Transverse colon (tissue), 4 donors: ENCODE measurements at regions not wholly inside any gene's neighbourhood (a gene's known extent, or its start where the extent isn't known, plus 50 kb on each side); places are given as distances from the start of the nearest gene placed in this dataset.

ENCODE experiments used
- DNase-seq: peaks from one replicate; pipeline ENCODE4 v3.0.0-alpha.2; 2019
- H3K27ac ChIP-seq, 4 donors: fragments of 200-600 bp; sonication (generic); 2 replicates each; pipeline ENCODE4 v1.5.1; 2016 to 2018; ENCODE audit warnings: inconsistent platforms in 4 of 4
- H3K27me3 ChIP-seq: fragments of 200-600 bp; sonication (generic); 2 replicates; pipeline ENCODE4 v1.5.1; 2017; ENCODE audit warnings: inconsistent platforms
- H3K36me3 ChIP-seq, 4 donors: fragments of 200-600 bp; sonication (generic); 2 replicates each; pipeline ENCODE4 v1.5.1; 2017 to 2019; ENCODE audit warnings: inconsistent platforms in 4 of 4
- H3K4me1 ChIP-seq, 4 donors: fragments of 200-600 bp; sonication (generic); 2 replicates each; pipeline ENCODE4 v1.5.1; 2017 to 2020; ENCODE audit warnings: inconsistent platforms in 4 of 4
- H3K4me3 ChIP-seq, 4 donors: fragments of 200-600 bp; sonication (generic); 1 replicate in 1 of 4; 2 replicates in 3 of 4; pipeline versions ENCODE4 v1.5.1 to v1.6.1; 2017 to 2019; ENCODE audit warnings: inconsistent platforms in 4 of 4
- H3K9me3 ChIP-seq, 2 donors: fragments of 200-600 bp; sonication (generic); 2 replicates each; pipeline ENCODE4 v1.5.1; 2017 to 2019; ENCODE audit warnings: inconsistent platforms in 2 of 2
- EP300 ChIP-seq: sonication (generic); formaldehyde crosslinking; IDR thresholded peaks from one replicate; pipeline ENCODE4 v1.6.1; 2017; ENCODE audit warnings: antibody characterized with exemption, low read depth
- POLR2A ChIP-seq: fragments of 450-650 bp; IDR thresholded peaks from one replicate; pipeline ENCODE4 v1.6.1; 2016; ENCODE audit warnings: antibody characterized with exemption, mild to moderate bottlenecking, moderate library complexity
- POLR2AphosphoS5 ChIP-seq, 3 donors: sonication (generic); formaldehyde crosslinking; IDR thresholded peaks; one replicate each; pipeline ENCODE4 v1.6.1; 2016; ENCODE audit warnings: antibody characterized with exemption in 3 of 3
- WGBS, 2 donors: methylation state at CpG; one replicate each; pipeline ENCODE4 v1.1.5; 2018; ENCODE audit warnings: low coverage in 1 of 2; 5-methylcytosine and 5-hydroxymethylcytosine counted together
- in situ Hi-C, 4 donors: fragments of 200-750 bp; cut with MboI; loops; one replicate each; pipeline versions ENCODE4 v1.15.0 to v1.15.1; 2017; ENCODE audit warnings: low sequenced_read_pairs in 3 of 4, low pct_ligation_motif_present in 1 of 4, low pct_unique_long_range_greater_than_20kb in 1 of 4
- intact Hi-C: fragments of 100-400 bp; cut with DNase I; formaldehyde crosslinking; loops from one replicate; pipeline ENCODE4 v1.15.1; 2023; ENCODE audit warnings: low total_unique reads
- TF ChIP-seq, protein P1 (sequence below), 5 experiments: fragments of 200-600 bp in 3 of 5; fragments of 450-650 bp in 2 of 5; sonication (generic) in 3 of 5; IDR thresholded peaks; 1 replicate in 2 of 5; 2 replicates in 3 of 5; pipeline ENCODE4 v1.5.1; 2016 to 2017; ENCODE audit warnings: antibody characterized with exemption in 5 of 5, inconsistent platforms in 3 of 5, mild to moderate bottlenecking in 2 of 5, moderate library complexity in 1 of 5

DNA sequence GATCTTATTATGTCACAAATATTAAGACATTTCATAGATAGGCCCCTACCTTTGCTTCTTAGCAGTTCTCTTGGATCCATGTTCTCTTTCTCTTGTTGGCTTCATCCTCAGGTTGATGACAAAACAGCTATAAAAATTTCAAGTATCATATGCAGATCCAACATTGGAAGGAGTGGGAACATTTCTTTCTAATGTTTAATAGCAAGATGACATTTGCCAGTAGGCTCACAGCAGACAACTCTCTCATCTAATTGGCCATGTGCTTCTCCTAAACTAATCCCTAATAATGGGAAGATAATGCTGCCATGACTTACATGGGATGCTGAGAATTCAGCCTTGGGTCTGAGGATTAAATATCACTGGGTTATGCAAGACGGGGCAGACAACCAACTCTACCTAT, 485.5 kb upstream of the SEMA6A start:
- DNase-seq = no peak
- no peaks in the 10 kb centered on the region for H3K27me3 ChIP-seq
- in situ Hi-C loops = loop anchor here in 1 of 4 donors (25.0 kb wide), 1 partner anchor 473 kb away; no protein-coding TSS in a partner anchor
- no peaks in the 10 kb centered on the region for H3K9me3 ChIP-seq
- no peak overlapping the region for H3K4me3 ChIP-seq
- no peaks in the 10 kb centered on the region for H3K36me3 ChIP-seq
- peaks cover 0 to 3% (median 0%) of the 10 kb centered on the region in 4 donors for H3K4me1 ChIP-seq
- intact Hi-C loops = no loop called here
- H3K27ac ChIP-seq = no peak overlapping the region
- TF ChIP-seq POLR2A (no peak), EP300 (no peak), POLR2AphosphoS5 (IDR thresholded peaks at IDR 0.05) (no peak)
- 64 to 67% methylated on average over 1 of the region's 1 CpG for WGBS, 2 donors

DNA sequence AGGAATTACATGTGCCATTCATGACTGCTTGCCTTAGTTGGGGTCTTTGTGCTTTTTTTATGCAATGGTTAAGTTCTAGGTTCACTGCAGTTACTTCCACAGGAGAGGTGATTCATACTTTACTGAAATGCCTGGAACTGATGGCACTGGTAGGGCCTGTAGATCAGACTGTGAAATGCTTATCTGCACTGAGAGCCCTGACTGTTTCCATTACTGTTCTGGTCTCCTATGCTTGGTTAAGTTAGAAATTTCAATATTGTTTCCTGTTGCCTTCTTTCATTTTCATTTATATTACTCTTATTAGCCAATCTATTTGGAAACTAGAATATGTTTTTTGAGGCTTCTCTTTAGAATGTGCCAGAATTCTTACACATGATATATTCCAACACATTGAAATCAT, 484.1 kb upstream of the SEMA6A start:
- Histone ChIP-seq H3K4me3 (no peak overlapping the region), H3K4me1 (peaks cover 0 to 3% (median 0%) of the 10 kb centered on the region in 4 donors), H3K27me3 (no peaks in the 10 kb centered on the region), H3K27ac (no peak overlapping the region), H3K36me3 (no peaks in the 10 kb centered on the region), H3K9me3 (no peaks in the 10 kb centered on the region)
- DNase-seq = no peak
- TF ChIP-seq POLR2AphosphoS5 (IDR thresholded peaks at IDR 0.05) = no peak
- TF ChIP-seq EP300 = no peak
- TF ChIP-seq, protein P1, sequence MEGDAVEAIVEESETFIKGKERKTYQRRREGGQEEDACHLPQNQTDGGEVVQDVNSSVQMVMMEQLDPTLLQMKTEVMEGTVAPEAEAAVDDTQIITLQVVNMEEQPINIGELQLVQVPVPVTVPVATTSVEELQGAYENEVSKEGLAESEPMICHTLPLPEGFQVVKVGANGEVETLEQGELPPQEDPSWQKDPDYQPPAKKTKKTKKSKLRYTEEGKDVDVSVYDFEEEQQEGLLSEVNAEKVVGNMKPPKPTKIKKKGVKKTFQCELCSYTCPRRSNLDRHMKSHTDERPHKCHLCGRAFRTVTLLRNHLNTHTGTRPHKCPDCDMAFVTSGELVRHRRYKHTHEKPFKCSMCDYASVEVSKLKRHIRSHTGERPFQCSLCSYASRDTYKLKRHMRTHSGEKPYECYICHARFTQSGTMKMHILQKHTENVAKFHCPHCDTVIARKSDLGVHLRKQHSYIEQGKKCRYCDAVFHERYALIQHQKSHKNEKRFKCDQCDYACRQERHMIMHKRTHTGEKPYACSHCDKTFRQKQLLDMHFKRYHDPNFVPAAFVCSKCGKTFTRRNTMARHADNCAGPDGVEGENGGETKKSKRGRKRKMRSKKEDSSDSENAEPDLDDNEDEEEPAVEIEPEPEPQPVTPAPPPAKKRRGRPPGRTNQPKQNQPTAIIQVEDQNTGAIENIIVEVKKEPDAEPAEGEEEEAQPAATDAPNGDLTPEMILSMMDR (IDR thresholded peaks at IDR 0.05) = no peak
- TF ChIP-seq POLR2A = no peak
- in situ Hi-C loops = loop anchor here in 1 of 4 donors (25.0 kb wide), 1 partner anchor 471 kb away; no protein-coding TSS in a partner anchor
- intact Hi-C loops = no loop called here

DNA sequence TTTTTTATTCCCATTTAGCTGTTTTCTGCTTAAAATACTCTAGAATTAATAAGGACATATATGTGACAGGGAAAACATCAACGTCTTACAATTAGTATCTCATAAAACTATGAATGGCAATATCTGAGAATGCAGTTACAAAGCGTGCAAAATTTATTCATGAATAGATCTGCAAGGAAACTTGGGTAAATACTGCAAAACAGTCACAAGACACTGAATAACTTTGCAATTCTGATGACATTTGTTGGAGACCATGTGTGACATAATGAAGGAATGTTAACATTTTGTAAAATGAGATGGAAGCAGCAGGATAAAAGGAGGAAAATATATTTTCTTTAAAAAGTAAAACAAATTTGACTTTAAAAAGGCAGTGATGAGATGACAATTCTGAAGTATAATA, 480.9 kb upstream of the SEMA6A start:
- DNase-seq = no peak
- intact Hi-C loops = no loop called here
- Histone ChIP-seq H3K4me3 (no peak overlapping the region), H3K27me3 (no peaks in the 10 kb centered on the region), H3K9me3 (no peaks in the 10 kb centered on the region), H3K36me3 (no peaks in the 10 kb centered on the region), H3K4me1 (peaks cover 0 to 3% (median 0%) of the 10 kb centered on the region in 4 donors), H3K27ac (no peak overlapping the region)
- TF ChIP-seq POLR2A (no peak), EP300 (no peak), POLR2AphosphoS5 (IDR thresholded peaks at IDR 0.05) (no peak)
- TF ChIP-seq, protein P1 (IDR thresholded peaks at IDR 0.05) = no peak
- in situ Hi-C loops = loop anchor here in 1 of 4 donors (25.0 kb wide), 1 partner anchor 468 kb away; no protein-coding TSS in a partner anchor
- 49 to 75% methylated on average over 2 of the region's 2 CpGs for WGBS, 2 donors

DNA sequence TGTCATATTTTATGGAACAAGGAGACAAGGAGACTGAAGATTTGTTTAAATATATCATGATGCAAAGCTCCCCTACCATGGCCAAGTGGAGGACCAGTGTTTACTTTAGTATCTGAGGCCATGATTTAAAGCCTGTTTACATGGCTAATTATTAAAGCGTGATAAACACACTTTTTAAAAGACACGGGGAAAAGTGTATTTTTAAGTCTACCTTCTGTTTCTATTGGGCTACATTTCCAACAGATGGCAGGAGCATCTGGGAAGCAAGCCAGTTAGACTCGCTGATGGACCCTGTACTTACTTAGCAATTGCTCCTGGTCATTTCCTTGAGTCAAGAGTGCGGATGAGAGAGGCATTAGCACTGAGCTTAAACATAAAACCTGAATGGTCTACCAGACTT, 480.3 kb upstream of the SEMA6A start:
- 38 to 47% methylated on average over 3 to 4 of the region's 4 CpGs for WGBS, 2 donors
- H3K27ac ChIP-seq = no peak overlapping the region
- H3K4me3 ChIP-seq = no peak overlapping the region
- intact Hi-C loops = no loop called here
- no peaks in the 10 kb centered on the region for H3K9me3 ChIP-seq
- in situ Hi-C loops = loop anchor here in 1 of 4 donors (25.0 kb wide), 1 partner anchor 468 kb away; no protein-coding TSS in a partner anchor
- H3K36me3 ChIP-seq = no peaks in the 10 kb centered on the region
- no peak for DNase-seq
- H3K4me1 ChIP-seq = peaks cover 0 to 3% (median 0%) of the 10 kb centered on the region in 4 donors
- no peak for TF ChIP-seq POLR2AphosphoS5 (IDR thresholded peaks at IDR 0.05)
- no peak for TF ChIP-seq POLR2A
- TF ChIP-seq, protein P1 (IDR thresholded peaks at IDR 0.05) = no peak
- no peak for TF ChIP-seq EP300
- no peaks in the 10 kb centered on the region for H3K27me3 ChIP-seq

DNA sequence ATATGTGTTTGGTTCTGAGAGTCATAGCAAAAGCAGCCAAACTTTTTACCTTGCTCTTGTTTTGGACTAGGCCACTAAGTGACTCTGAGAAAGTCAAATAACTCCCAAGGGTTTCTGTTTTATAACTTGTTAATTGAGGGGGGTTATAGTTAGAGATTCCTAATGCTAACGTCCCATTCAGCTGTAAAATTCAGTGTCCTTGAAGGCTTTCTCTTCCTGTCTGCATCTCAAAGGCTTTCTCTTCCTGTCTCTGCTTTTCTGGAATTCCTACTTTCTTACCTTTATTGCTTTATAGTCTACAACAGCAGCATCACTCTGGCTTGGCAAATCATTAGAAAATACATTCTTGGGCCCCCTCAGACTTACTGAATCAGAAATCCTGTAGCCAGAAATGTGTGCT, 479.5 kb upstream of the SEMA6A start:
- DNase-seq = no peak
- no peaks in the 10 kb centered on the region for H3K9me3 ChIP-seq
- TF ChIP-seq, protein P1 (IDR thresholded peaks at IDR 0.05) = no peak
- no peak for TF ChIP-seq POLR2AphosphoS5 (IDR thresholded peaks at IDR 0.05)
- TF ChIP-seq EP300 = no peak
- no peak for TF ChIP-seq POLR2A
- in situ Hi-C loops (loop anchor here in 1 of 4 donors (25.0 kb wide), 1 partner anchor 467 kb away; no protein-coding TSS in a partner anchor), intact Hi-C loops (no loop called here)
- H3K4me1 ChIP-seq = peaks cover 0 to 3% (median 0%) of the 10 kb centered on the region in 4 donors
- no peaks in the 10 kb centered on the region for H3K36me3 ChIP-seq
- no peak overlapping the region for H3K4me3 ChIP-seq
- H3K27me3 ChIP-seq = no peaks in the 10 kb centered on the region
- 12% methylated on average over 1 of the region's 1 CpG; no CpG with 5 or more reads in 1 of the 2 donors for WGBS, 2 donors
- no peak overlapping the region for H3K27ac ChIP-seq
